Neural progenitor cell (in vitro differentiated cells): ENCODE measurements at regions not wholly inside any gene's neighbourhood (a gene's known extent, or its start where the extent isn't known, plus 50 kb on each side); places are given as distances from the start of the nearest gene placed in this dataset.

ENCODE experiments used
- DNase-seq: peaks from one replicate; pipeline ENCODE4 v3.0.0-alpha.2; 2016; ENCODE audit warnings: low spot score
- H2AFZ ChIP-seq: fragments of 200-600 bp; sonication (generic); replicated peaks from 2 replicates; pipeline ENCODE4 v1.6.1; 2016; ENCODE audit warnings: antibody characterized with exemption
- H3F3A ChIP-seq: fragments of 200-600 bp; sonication (generic); 2 replicates; pipeline ENCODE4 v1.6.1; 2016; ENCODE audit warnings: antibody characterized with exemption, low read depth
- H3K27ac ChIP-seq: fragments of 200-600 bp; sonication (generic); 2 replicates; pipeline ENCODE4 v1.5.1; 2016; ENCODE audit warnings: mild to moderate bottlenecking
- H3K27me3 ChIP-seq: fragments of 200-600 bp; sonication (generic); 2 replicates; pipeline ENCODE4 v1.6.1; 2016; ENCODE audit warnings: mild to moderate bottlenecking, moderate library complexity
- H3K36me3 ChIP-seq: fragments of 200-600 bp; sonication (generic); 2 replicates; pipeline ENCODE4 v1.5.1; 2016
- H3K4me1 ChIP-seq: fragments of 200-600 bp; sonication (generic); 2 replicates; pipeline ENCODE4 v1.6.1; 2016; ENCODE audit warnings: mixed run types
- H3K4me2 ChIP-seq: fragments of 200-600 bp; sonication (generic); 2 replicates; pipeline ENCODE4 v1.6.1; 2016
- H3K4me3 ChIP-seq: fragments of 200-600 bp; sonication (generic); 2 replicates; pipeline ENCODE4 v1.5.1; 2016
- H3K79me2 ChIP-seq: fragments of 200-600 bp; sonication (generic); 2 replicates; pipeline ENCODE4 v1.6.1; 2016; ENCODE audit warnings: low read depth
- H3K9ac ChIP-seq: fragments of 200-600 bp; sonication (generic); 2 replicates; pipeline ENCODE4 v1.6.1; 2016
- H3K9me3 ChIP-seq: fragments of 200-600 bp; sonication (generic); 2 replicates; pipeline ENCODE4 v1.5.1; 2016; ENCODE audit warnings: low read depth
- H4K20me1 ChIP-seq: fragments of 200-600 bp; sonication (generic); 2 replicates; pipeline ENCODE4 v1.6.1; 2016; ENCODE audit warnings: low read depth
- H3K27ac Mint-ChIP-seq: 3 replicates; pipeline ENCODE4 v1.8.0; 2021; ENCODE audit warnings: mixed read lengths
- H3K27me3 Mint-ChIP-seq: 2 replicates; pipeline ENCODE4 v1.8.0; 2022; ENCODE audit warnings: low read depth, mild to moderate bottlenecking, inconsistent platforms, moderate library complexity, mixed read lengths; ENCODE audit not compliant: insufficient read depth
- H3K36me3 Mint-ChIP-seq: 3 replicates; pipeline ENCODE4 v1.8.0; 2021; ENCODE audit warnings: mixed read lengths
- H3K4me1 Mint-ChIP-seq: 3 replicates; pipeline ENCODE4 v1.8.0; 2021; ENCODE audit warnings: mixed read lengths
- H3K4me3 Mint-ChIP-seq: 3 replicates; pipeline ENCODE4 v1.8.0; 2021; ENCODE audit warnings: mild to moderate bottlenecking, moderate library complexity, mixed read lengths
- H3K9me3 Mint-ChIP-seq: 3 replicates; pipeline ENCODE4 v1.8.0; 2020; ENCODE audit warnings: mixed read lengths
- EZH2 ChIP-seq: fragments of 200-600 bp; sonication (generic); IDR thresholded peaks from 2 replicates; pipeline ENCODE4 v1.6.1; 2017; ENCODE audit warnings: antibody characterized with exemption, mild to moderate bottlenecking, moderate library complexity
- EZH2phosphoT487 ChIP-seq: fragments of 200-600 bp; sonication (generic); IDR thresholded peaks from 2 replicates; pipeline ENCODE4 v1.6.1; 2017; ENCODE audit warnings: antibody characterized with exemption
- TF ChIP-seq, protein P1 (sequence below): fragments of 200-600 bp; sonication (generic); IDR thresholded peaks from 2 replicates; pipeline ENCODE4 v1.5.1; 2017; ENCODE audit warnings: antibody characterized with exemption, mild to moderate bottlenecking

DNA sequence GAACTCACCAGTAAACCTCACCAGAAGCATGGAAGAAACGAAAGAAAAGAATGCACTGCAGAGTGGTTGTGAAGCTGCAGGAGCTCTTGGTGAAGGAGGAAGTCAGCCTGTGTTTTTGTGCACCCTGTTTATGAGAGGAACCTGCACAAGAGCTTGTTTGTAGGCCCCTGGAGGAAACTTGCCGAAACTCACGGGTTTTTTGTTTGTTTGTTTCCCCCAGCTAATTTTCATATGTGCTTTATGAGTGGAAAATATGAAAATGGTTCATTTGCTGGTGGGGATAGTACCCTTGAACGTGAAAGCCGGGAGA lies 222.7 kb downstream of the C16orf95 start:
- Histone ChIP-seq H3K9me3 (no peaks in the 10 kb centered on the region), H3K4me3 (no peak overlapping the region), H3K9ac (no peak overlapping the region), H3F3A (peaks cover 15% of the 10 kb centered on the region), H3K27ac (no peak overlapping the region), H4K20me1 (no peaks in the 10 kb centered on the region), H3K4me2 (peak overlapping the region; percentile 40), H3K79me2 (no peaks in the 10 kb centered on the region), H3K27me3 (no peaks in the 10 kb centered on the region), H2AFZ (peak overlapping the region; percentile 93), H3K36me3 (no peaks in the 10 kb centered on the region), H3K4me1 (peaks cover 31% of the 10 kb centered on the region)
- peaks cover 23% of the 10 kb centered on the region for H3K4me1 Mint-ChIP-seq
- H3K27me3 Mint-ChIP-seq = peaks cover 2% of the 10 kb centered on the region
- no peak overlapping the region for H3K27ac Mint-ChIP-seq
- no peak overlapping the region for H3K4me3 Mint-ChIP-seq
- DNase-seq = no peak
- H3K36me3 Mint-ChIP-seq = no peaks in the 10 kb centered on the region
- H3K9me3 Mint-ChIP-seq = no peaks in the 10 kb centered on the region
- TF ChIP-seq, protein P1, sequence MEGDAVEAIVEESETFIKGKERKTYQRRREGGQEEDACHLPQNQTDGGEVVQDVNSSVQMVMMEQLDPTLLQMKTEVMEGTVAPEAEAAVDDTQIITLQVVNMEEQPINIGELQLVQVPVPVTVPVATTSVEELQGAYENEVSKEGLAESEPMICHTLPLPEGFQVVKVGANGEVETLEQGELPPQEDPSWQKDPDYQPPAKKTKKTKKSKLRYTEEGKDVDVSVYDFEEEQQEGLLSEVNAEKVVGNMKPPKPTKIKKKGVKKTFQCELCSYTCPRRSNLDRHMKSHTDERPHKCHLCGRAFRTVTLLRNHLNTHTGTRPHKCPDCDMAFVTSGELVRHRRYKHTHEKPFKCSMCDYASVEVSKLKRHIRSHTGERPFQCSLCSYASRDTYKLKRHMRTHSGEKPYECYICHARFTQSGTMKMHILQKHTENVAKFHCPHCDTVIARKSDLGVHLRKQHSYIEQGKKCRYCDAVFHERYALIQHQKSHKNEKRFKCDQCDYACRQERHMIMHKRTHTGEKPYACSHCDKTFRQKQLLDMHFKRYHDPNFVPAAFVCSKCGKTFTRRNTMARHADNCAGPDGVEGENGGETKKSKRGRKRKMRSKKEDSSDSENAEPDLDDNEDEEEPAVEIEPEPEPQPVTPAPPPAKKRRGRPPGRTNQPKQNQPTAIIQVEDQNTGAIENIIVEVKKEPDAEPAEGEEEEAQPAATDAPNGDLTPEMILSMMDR = no peak
- no peak for TF ChIP-seq EZH2phosphoT487
- TF ChIP-seq EZH2 = no peak

DNA sequence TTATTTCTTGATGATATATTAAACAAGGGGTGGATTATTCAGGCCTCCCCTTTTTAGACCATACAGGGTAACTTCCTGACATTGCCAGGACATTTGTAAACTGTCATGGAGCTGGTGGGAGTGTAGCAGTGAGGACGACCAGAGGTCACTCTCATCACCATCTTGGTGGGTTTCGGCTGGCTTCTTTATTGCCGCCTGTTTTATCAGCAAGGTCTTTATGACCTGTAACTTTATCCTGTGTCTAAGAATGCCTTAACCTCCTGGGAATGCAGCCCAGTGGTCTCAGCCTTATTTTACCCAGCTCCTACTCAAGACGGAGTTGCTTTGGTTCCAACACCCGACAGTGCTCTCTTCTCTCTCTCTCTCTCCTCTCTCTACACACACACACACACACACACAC lies 221.9 kb downstream of the C16orf95 start:
- peaks cover 38% of the 10 kb centered on the region for H3K4me1 ChIP-seq
- no peaks in the 10 kb centered on the region for H3K79me2 ChIP-seq
- Mint-ChIP-seq H3K4me1 (peaks cover 31% of the 10 kb centered on the region), H3K36me3 (no peaks in the 10 kb centered on the region), H3K27me3 (peaks cover 2% of the 10 kb centered on the region), H3K4me3 (no peak overlapping the region), H3K27ac (no peak overlapping the region), H3K9me3 (no peaks in the 10 kb centered on the region)
- H3K4me3 ChIP-seq = no peak overlapping the region
- H3K9ac ChIP-seq = no peak overlapping the region
- no peak for DNase-seq
- H3K36me3 ChIP-seq = no peaks in the 10 kb centered on the region
- H3F3A ChIP-seq = peaks cover 23% of the 10 kb centered on the region
- TF ChIP-seq EZH2phosphoT487 = no peak
- TF ChIP-seq EZH2 = no peak
- TF ChIP-seq, protein P1 = no peak
- no peak overlapping the region for H2AFZ ChIP-seq
- H3K4me2 ChIP-seq = no peak overlapping the region
- H4K20me1 ChIP-seq = no peaks in the 10 kb centered on the region
- no peaks in the 10 kb centered on the region for H3K27me3 ChIP-seq
- no peak overlapping the region for H3K27ac ChIP-seq
- H3K9me3 ChIP-seq = no peaks in the 10 kb centered on the region

DNA sequence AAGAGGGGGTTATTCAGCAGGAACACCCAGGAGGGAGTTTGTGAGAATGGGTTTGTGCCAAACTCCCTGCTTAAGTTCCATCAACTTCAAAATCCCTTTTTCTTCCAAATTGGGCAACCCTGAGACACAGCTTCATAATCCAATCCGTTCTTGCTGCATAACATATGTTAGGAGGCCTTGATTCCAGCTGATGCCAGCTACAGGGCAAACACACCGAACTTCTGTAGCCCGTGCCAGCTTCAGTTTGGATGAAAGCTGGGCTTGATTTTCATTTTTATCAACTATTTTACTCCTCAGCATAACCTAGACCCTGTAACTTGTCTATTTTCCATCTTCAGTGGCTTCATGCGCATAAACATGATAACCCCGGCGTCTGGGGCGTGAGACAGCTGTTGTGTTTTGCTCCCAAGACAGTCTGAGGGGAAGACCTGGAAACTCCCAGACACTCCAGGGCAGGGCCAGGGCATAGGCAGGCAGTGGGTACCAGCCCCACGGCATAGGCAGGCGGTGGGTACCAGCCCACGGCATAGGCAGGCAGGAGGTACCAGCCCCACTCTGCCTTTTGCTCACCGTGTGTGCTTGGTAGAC lies 220.4 kb downstream of the C16orf95 start:
- H3K4me1 Mint-ChIP-seq = peaks cover 34% of the 10 kb centered on the region
- no peak overlapping the region for H3K27ac Mint-ChIP-seq
- Histone ChIP-seq H3K4me2 (no peak overlapping the region), H3K9me3 (no peaks in the 10 kb centered on the region), H3K4me3 (no peak overlapping the region), H4K20me1 (no peaks in the 10 kb centered on the region), H2AFZ (no peak overlapping the region), H3F3A (peaks cover 23% of the 10 kb centered on the region), H3K9ac (no peak overlapping the region), H3K27me3 (no peaks in the 10 kb centered on the region), H3K36me3 (no peaks in the 10 kb centered on the region), H3K4me1 (peaks cover 44% of the 10 kb centered on the region), H3K27ac (no peak overlapping the region), H3K79me2 (no peaks in the 10 kb centered on the region)
- H3K27me3 Mint-ChIP-seq = peaks cover 2% of the 10 kb centered on the region
- TF ChIP-seq EZH2 = no peak
- DNase-seq = no peak
- H3K4me3 Mint-ChIP-seq = no peak overlapping the region
- no peaks in the 10 kb centered on the region for H3K9me3 Mint-ChIP-seq
- no peaks in the 10 kb centered on the region for H3K36me3 Mint-ChIP-seq

DNA sequence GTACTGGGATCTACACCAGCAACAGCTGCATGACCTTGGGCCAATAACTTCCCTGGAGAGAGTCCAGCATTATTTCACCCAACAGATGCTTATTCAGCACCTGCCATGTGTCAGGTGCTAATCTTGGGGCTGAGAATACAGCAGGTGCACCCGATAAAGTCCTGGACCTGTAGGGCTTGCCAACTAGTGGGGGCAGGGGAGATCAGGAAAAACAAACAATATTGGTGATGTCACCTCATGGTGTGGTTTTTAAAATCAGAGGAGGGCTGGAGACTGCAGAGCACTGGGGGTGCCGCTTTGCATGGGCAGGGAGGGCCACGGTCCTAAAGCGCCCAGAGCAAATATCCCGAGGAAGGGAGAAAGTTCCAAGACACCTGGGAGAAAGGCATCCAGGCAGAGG lies 218.8 kb downstream of the C16orf95 start:
- H3K4me3 Mint-ChIP-seq = peak overlapping the region; percentile 18
- Histone ChIP-seq H3K9ac (no peak overlapping the region), H3K4me1 (peaks cover 53% of the 10 kb centered on the region), H3K36me3 (no peaks in the 10 kb centered on the region), H3K9me3 (no peaks in the 10 kb centered on the region), H3K27ac (no peak overlapping the region), H3K4me3 (no peak overlapping the region), H3K79me2 (no peaks in the 10 kb centered on the region), H3K4me2 (peak overlapping the region; percentile 62), H2AFZ (no peak overlapping the region), H3F3A (peaks cover 23% of the 10 kb centered on the region), H4K20me1 (no peaks in the 10 kb centered on the region), H3K27me3 (no peaks in the 10 kb centered on the region)
- H3K27me3 Mint-ChIP-seq = peaks cover 4% of the 10 kb centered on the region
- H3K4me1 Mint-ChIP-seq = peaks cover 37% of the 10 kb centered on the region
- no peak for DNase-seq
- no peaks in the 10 kb centered on the region for H3K36me3 Mint-ChIP-seq
- no peaks in the 10 kb centered on the region for H3K9me3 Mint-ChIP-seq
- H3K27ac Mint-ChIP-seq = peak overlapping the region; percentile 6
- no peak for TF ChIP-seq EZH2phosphoT487
- TF ChIP-seq, protein P1 = no peak
